ENCODE measurements at regions not wholly inside any gene's neighbourhood (a gene's known extent, or its start where the extent isn't known, plus 50 kb on each side); places are given as distances from the start of the nearest gene placed in this dataset.

DNA sequence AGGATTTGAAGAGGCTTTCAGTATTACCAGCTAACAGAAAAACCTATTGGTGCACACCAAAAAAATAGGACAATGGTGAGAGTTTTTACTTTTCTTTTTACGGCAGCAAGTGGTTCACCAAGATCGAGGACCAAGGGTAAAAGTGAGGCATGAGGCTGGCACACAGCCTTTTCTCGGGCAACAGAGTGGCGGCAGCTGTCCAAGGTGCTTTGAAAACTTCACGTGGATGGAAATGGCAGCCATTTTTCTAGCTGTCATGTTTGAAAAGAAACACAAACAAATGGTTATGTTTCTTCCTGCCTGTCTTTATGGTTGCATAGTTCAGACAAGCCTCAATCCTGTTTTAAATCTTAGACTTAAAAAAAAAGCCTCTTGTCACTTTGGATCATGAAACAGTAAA lies 812.5 kb upstream of the CHAC2 start:
- intact Hi-C loops (cut with DNase I) = no loop called here
- DNase-seq = no peak

DNA sequence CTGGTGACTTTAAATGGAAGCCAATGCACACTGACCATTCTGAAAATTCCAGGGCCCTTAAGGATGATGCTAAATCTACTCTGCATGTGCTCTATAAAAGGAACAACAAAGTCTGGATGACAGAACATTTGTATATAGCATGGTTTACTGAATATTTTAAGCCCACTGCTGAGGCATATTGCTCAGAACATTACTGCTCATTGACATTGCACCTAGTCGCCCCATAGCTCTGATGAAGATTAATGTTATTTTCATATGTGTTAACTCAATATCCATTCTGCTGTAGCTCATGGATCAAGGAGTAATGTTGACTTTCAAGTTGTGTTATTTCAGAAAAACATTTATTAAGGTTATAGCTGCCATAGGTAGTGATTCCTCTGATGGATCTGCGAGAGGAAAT lies 827.5 kb upstream of the CHAC2 start:
- intact Hi-C loops (cut with DNase I) = no loop called here
- DNase-seq = no peak

DNA sequence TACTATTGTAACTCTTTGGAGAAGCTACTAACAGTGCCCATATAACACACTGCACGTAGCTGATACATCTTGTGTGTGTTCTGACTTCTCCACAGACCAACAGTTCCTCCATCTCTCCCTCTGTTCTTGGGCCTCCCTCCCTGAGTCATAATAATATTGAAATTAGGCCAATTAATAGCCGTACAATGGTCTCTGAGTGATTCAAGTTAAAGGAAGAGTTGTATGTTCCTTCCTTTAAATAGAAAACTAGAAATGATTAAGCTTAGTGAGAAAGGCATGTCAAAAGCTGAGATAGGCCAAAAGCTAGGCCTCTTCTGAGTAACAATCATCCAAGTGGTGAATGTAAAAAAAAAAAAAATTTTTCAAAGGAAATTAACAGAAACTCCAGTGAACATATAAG lies 828.4 kb upstream of the CHAC2 start:
- intact Hi-C loops (cut with DNase I) = no loop called here

DNA sequence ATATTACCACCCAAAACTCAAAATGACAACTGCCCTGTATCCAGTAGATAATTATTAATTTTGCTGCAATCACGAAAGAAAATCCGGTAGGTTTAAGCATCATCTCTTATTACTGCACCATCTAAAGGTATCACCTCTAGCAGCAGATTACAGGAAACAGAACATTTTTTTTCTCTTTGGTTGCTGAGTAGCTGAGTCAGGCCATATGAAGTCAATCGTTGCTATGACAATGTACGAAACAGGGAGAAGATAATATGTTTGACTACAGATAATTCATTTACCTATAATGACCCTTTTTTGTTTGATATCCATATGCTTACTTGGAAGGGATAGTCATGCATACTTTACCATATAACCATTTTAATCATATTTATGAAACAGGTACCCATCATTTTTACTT lies 831.6 kb upstream of the CHAC2 start:
- intact Hi-C loops (cut with DNase I) = no loop called here

More for the DNA sequence above, 828.4 kb upstream of the CHAC2 start:
- no peak for DNase-seq

DNA sequence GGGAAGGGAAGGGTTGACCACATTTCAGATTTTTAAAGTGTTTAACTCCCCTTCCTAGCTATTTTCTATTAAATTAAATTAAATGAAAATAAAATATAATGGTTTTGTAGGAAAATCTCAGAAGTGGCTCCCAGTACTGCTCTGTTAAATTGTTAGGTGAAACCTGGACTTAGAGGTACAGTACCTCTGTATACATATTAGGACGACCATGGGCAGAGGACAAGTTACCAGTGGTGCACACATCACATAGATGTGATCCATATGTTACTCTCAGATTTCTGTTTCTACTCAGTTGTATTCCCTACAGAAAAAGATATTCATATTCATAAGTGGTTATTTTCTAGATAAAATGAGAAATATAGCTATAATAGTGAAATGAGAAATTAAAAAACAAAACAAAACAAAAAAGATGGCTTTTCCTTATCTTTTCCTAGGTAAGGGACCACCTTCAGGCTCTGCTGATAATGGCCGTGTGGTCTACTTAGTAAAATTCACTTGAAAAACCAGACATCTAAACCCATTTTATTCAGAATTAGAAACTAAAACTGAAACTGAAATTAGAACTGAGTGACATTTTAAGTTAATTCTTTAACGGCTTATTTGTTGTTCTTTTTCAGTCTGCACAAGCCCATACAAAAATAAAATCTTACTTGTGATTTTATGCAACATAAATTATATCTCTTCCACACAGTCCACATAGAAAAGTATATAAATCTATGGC lies 832.5 kb upstream of the CHAC2 start:
- intact Hi-C loops (cut with DNase I) = no loop called here
- no peak for DNase-seq

More for the DNA sequence above, 831.6 kb upstream of the CHAC2 start:
- no peak for DNase-seq

DNA sequence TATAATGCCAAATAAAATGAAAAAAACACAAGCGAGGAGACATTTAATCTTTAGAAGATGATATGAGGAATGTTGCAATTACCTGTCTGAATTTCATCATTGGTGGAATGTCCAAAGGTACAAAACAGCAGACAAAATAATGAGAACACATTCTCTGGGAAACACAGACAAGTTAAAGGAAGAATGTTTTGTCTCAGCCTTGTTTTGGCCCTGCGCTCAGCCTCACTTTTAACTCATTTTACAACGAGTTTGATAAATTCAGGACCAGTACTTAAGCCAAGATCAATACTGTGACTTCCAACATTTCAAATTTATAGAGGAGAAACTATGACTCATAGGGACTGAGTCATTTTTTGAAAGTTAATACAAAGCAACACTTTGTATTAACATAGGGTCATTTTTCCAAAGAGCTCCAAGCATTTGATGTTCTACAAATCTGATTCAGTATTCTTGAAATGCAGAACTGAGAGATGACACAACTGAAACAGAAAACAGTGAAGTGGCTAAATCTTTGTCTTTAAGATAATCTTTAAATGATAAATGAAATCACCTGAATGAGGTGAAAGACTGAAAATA lies 833.2 kb upstream of the CHAC2 start:
- DNase-seq = no peak
- intact Hi-C loops (cut with DNase I) = no loop called here

DNA sequence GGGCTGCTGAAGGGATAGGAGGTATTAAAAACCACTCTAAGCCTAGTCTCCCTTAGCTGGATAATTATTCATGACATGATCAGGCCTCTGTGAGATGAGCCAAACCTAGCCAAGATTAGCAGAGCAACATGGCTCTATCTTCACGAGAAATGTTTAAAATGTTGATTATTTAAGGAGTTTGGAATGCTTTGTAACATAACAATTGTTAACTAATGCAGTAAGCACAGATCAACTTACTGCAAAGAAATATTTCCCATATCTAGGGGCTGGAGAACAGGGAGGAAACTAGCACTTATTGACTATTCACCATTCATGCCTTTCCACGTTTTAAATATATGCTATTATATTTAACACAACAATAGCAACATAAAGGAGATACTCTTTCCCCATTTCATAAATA lies 833.7 kb upstream of the CHAC2 start:
- intact Hi-C loops (cut with DNase I) = no loop called here
- DNase-seq = no peak

DNA sequence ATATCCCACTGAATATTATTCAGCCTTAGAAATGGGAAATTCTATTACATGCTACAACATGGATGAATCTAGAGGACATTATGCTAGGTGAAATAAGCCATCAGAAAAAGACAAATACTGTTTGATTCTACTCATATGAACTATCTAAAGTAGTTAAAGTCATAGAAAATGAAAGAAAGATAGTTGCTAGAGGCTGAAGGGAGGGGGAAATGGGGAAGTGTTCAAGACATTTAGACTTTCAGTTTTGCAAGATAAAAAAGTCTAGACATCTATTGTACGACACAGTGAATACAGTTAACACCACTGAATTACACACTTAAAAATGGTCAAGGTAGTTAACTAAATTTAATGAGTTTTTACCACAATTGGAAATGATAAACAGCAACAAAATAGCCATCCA lies 835.9 kb upstream of the CHAC2 start:
- DNase-seq = no peak
- intact Hi-C loops (cut with DNase I) = no loop called here

DNA sequence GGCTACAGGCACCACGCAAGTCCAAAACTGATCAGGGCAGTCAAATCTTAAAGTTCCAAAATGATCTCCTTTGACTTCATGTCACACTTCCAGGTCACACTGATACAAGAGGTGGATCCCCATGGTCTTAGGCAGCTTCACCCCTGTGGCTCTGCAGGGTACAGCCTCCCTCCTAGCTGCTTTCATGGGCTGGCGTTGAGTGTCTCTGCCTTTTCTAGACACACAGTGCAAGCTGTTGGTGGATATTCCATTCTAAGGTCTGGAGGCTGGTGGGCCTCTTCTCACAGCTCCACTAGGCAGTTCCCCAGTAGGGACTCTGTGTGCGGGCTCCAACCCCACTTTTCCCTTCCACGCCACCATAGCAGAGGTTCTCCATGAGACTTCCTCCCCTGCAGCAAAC lies 838.2 kb upstream of the CHAC2 start:
- intact Hi-C loops (cut with DNase I) = no loop called here
- DNase-seq = no peak

DNA sequence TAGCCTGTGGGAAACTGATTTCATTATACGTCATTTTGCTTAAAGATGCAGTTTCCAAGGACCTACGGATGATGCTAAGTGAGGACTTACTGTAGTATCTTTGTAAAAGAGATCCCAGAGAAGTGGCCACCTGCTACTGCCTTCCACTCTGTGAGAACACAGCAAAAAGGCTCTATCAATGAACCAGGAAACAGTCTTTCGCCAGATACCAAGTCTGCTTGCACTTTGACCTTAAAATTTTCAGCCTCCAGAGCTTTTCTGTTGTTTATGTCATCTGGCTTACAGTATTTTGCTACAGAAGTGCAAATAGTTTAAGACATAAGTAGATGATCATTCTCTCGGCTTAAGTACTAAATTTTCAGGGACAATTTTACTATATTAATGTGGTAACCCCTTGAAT lies 847.9 kb upstream of the CHAC2 start:
- no peak for DNase-seq
- intact Hi-C loops (cut with DNase I) = no loop called here

DNA sequence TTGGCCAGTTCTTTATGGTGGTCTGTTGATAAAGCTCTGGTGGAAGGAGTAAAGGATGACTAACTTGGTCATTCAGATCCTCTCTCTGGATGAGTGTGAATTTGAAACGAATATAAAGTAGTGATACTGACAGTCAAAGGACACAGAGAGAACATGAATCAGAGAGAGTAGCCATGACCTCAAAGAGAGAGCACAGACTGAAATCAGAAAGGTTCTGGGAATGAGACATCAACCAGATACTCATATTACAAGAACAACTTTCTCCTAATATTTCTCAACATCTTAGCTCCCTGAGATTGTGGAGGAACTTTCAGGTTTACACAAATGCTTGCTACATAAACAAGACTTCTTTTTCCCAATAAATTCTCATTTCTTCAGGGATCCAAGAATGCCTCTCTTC lies 849.1 kb upstream of the CHAC2 start:
- intact Hi-C loops (cut with DNase I) = no loop called here
- no peak for DNase-seq

DNA sequence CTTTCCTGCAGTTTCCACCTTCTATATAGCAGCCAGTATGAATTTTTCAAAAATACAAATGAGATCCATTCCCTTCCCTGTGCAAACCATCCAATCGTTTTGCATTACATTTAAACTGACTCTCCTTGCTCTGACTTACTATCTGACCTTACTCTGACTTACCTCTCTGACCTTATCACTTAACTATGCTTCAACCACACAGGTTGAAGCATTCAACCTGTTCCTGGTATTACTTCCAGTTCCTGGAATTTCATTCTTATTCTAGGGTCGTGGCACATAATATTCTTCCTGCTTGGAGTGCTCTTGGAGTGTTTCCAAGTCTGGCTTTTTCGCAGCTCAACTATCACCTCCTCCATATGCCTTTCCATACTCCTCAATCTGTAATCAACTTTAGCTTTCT lies 850.6 kb upstream of the CHAC2 start:
- intact Hi-C loops (cut with DNase I) = no loop called here
- DNase-seq = no peak

DNA sequence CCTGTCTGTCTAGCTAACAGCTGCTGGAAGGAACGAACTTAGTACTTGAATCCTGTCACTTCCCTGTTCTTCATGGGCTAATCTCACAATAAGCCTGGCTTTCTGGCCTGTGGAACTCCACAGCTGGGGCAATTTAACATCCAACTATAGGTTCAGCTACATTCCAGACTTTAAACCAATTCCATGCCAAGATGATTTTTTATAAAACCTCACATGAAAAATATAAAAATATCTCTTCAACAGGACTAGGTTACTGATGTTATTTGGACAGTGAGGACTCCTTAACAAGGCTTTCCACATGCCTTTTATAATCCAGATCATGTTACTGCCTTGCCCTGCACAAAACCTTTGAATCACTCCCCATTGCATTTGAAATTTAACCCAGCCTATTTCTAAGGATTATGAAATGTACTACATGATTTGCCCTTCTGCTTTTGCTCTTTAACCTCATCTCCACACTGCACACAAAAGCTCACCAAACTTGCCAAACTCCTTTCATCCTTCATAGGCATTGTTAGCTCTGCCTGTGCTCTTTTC lies 863.2 kb upstream of the CHAC2 start:
- intact Hi-C loops (cut with DNase I) = no loop called here
- DNase-seq = no peak

DNA sequence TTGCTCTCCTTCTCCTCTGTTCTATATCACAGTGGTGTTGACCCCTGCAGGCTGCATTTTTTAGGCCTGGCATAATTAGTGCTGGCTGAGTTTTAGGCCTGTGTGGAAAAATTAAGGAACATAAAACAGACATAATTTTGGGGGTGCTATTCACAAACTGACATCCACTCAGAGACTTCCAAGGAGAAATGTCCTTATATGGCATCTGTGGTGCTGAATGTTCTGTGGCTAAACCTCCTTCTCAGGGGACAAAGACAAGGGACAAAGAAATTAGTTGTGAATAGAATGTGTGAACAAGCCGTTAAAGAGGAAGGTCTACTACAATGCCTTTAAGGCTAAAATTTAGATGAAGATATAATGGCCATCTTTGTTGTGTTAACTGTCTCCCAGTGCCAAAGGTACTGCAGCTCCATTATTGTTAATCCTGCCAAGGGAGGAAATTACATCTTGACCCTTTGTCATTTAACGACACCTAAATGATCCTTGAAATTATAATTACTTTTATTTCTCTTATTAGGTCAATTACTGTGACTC lies 870.0 kb upstream of the CHAC2 start:
- intact Hi-C loops (cut with DNase I) = no loop called here

DNA sequence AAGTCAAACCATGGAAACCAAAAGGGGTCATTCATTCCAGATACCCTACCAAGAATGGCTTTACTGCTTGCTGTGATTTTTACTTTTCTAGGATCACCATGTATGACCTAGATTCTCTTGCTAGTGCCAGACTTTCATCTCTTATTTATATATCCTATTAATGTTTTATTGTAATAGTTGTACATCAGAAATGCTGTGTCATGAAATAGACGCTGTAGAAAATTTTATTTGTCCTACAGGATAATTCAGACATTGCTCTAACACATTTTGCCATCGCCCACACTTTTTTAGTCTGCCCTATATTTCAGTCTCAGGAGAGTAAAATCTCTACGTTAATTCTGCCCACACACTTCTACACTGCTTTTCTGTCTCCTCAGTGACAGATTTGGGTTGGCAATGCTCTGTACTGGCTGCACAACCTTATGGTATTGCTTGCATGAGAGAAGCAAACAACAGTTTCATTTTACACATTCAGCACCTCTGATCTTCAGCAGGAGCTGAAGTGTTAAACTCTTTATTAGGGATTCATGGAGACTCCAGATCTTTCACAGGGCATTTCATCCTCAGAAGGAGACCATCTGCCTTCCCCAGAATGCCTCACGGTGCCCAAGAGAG lies 871.8 kb upstream of the CHAC2 start:
- DNase-seq = peak in 25 of 42 donors; percentile 1 to 74 (median 19)
- intact Hi-C loops (cut with DNase I) = no loop called here

More for the DNA sequence above, 870.0 kb upstream of the CHAC2 start:
- DNase-seq = no peak

DNA sequence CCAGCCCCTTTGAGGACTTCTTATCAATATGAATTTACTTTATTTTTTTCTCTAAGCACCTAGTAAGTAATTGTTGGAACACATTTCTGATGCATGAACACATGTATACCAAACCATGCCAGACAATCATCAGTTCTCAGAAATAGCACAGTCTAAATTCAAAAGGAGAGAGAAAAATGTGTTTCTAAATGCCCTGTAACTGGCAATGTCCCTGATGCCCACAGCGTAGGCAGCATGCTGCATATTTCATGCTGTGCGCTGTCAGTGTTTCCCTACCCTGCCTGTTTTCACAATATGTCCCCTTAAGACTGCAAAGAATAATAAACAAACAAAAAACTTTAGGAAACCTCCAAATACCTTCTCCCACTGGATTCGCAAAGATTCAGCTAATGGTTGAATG lies 881.0 kb upstream of the CHAC2 start:
- no peak for DNase-seq
- intact Hi-C loops (cut with DNase I) = no loop called here

DNA sequence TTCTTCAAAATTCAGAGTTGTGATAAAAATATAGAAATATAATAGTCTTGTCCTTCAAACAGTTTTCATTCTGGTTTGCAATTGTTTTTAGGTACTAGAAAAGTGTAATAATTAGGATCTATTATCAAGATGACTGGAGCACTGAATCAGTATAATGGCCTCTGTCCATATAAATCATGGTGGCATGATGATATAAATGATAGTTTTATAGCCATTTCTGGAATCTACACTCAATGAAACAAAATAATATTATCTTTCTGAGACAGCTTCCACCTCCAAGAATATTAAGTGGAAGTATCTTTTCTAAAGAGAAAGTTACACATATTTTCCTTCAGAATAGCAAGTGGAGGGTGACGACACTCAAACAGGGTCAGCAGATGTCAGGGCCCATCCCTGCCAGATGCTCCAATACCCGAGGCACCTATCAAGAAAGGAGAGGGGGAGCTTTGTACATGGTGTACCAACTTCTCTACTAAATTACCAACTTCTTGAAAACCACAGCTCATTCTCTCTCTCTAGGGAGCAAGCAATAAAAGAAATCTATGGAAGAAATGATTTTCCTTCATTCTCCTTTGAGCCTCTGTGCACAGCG lies 882.7 kb upstream of the CHAC2 start:
- intact Hi-C loops (cut with DNase I) = no loop called here
- no peak for DNase-seq

DNA sequence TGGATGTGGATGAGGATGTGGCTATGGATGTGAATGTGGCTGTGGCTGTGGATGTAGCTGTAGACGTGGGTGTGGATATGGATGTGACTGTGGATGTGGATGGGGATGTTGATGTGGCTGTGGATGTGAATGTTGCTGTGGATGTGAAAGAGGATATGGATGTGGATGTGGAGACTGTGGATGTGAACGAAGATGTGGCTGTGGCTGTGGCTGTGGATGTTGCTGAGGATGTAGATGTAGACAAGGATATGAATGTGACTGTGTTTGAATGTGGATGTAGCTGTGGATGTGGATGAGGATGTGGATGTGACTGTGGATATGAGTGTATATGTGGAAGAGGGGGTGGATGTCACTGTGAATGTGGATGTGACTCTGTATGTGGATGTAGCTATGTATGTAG lies 884.6 kb upstream of the CHAC2 start:
- intact Hi-C loops (cut with DNase I) = no loop called here
- DNase-seq = no peak

DNA sequence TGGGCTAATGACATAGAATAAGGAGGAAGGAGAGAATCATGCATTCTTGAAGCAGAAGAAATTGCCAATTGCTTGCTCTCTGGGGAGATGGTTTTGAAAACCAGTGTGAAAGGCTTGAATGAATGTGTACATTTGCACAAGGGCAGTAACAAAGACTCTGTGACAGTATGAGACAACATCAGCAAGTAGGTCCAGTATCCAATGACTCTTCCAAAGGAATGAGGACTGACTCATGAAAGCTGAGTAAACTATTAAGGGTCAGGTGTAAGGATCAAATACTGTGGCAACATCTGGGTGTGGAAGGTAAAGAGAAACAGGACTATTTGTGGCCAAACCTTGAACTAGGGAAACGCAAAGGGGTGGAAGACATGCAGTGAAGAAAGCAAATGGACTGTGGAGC lies 886.0 kb upstream of the CHAC2 start:
- no peak for DNase-seq
- intact Hi-C loops (cut with DNase I) = no loop called here

DNA sequence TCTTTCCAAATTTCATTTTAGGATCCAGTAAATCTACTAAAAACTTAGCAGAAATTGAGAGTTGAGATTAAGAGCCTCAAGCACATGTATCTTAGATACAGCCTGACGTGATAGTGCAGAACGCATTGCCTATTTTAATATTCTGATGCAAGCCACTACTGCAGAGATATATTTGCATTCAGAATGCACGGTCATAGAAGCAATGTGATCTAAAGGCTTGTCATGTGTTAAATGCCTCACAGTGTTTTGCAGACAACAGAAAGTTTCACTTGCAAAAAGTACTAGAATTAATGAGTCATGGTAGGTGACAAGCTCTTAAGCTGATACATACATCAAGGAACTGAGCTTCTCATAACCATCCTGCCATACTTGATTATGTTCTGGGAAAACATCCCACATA lies 886.7 kb upstream of the CHAC2 start:
- no peak for DNase-seq
- intact Hi-C loops (cut with DNase I) = no loop called here
